Esophagus mucosa (tissue), 1 donor: ENCODE measurements at regions not wholly inside any gene's neighbourhood (a gene's known extent, or its start where the extent isn't known, plus 50 kb on each side); places are given as distances from the start of the nearest gene placed in this dataset.

Experiments
- ATAC-seq: fragments of 200-7000 bp; cut with Tn5 transposase; one replicate; pipeline ENCODE4 v1.9.1; 2020
- donor health status: DM: yes; HTN: yes; CAD: no.

- no peak for ATAC-seq
Observed at GRCh38 chr2:8395718-8396117, 286.1 kb upstream of the ID2 start.

DNA sequence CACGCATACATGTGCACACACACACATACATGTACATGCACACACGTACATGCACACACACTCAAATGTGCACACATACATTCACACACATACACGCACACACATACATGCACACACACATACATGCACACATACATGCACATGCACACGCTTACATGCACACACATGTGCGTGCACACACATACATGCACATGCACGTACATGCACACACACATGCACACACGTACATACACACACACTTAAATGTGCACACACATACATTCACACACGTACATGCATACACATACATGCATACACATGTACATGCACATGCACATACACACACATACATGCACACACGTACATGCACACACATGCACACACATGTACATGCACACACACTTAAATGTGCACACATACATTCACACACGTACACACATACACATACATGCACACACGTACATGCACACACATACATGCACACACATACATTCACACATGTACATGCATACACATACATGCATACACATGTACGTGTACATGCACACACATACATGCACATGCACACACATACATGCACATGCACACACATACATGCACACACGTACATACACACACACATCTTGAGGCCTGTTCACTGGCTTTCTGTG lies 283.7 kb upstream of the ID2 start:
- ATAC-seq, result no peak

DNA sequence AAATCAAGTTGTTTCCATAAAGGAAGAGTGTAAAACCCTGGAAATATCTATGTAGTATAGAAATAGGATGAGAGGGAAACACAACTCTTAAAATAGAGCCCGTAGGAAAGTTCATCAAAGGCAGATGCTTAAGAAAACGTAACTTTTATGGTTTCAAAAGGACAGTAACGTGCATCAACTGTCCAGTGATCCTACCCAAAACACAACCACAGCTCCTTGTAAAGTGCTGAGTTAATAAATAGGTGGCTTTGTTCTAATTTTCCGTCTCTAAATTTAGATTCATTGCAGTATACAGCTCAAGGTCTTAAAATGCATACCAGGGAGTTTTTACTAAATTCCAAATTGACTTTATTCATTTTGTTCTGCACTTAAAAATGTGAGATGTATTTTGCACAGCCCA lies 282.1 kb upstream of the ID2 start:
- ATAC-seq, result no peak

GRCh38 chr2:8400196-8400595 lies 281.7 kb upstream of the ID2 start:
- ATAC-seq, result no peak

DNA sequence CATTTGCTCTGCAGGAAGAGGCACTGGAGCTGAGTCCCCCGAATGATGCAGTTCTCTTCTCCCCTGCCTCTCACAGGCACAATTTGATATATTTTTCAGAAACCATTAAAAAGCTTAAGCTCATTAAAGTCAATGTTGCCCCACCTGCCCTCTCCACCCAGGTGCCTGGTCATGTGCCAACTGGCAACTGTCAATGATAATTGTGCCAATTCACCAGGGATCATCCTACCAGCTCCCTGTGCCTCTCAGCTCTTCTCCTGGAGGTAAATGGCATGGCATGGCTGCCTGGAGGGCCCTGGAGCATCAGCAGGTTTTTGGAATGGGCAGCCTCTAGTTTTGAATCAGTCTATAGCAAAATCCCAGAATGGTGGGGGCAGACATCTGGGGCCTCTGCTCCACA lies 279.6 kb upstream of the ID2 start:
- ATAC-seq, result no peak

DNA sequence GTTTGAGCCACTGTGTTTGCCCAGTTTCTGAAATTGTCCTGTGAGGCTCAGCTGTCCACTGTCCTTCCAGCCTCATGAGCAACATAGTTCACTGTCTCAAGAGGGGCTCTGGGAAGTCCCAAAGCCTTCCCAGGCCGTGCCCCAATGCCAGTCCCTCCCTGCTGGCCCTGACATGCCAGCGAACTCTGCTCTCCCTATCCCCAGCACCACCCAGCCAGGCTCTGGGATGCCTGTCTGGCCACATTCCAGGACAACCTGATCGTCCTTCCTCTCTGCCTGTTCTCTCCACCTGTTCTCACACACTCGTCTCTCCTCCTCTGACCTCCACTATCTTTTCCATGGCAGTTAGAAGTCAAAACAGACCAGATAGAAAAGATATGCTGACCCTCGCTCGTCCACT lies 278.0 kb upstream of the ID2 start:
- ATAC-seq, result no peak

DNA sequence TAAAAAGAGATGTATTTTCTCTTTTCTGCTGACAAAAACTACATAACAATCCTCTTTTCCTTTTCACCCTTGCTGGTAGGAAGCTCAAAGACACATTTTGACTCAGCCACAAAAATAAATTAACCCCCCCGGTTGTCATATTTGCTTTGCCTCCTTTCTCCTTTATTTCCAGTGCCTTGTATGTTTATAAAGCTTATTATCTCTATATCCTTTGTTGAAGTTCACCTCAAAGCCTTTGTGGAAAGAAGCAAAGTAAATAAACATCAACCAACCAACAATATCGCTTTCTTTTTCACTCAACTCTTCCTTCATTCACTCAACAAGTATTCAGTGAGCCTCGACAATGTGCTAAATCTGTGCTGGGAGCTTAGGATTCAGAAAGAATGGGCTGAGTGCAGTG lies 276.5 kb upstream of the ID2 start:
- ATAC-seq, result no peak

GRCh38 chr2:8406271-8406670 lies 275.6 kb upstream of the ID2 start:
- no peak for ATAC-seq

DNA sequence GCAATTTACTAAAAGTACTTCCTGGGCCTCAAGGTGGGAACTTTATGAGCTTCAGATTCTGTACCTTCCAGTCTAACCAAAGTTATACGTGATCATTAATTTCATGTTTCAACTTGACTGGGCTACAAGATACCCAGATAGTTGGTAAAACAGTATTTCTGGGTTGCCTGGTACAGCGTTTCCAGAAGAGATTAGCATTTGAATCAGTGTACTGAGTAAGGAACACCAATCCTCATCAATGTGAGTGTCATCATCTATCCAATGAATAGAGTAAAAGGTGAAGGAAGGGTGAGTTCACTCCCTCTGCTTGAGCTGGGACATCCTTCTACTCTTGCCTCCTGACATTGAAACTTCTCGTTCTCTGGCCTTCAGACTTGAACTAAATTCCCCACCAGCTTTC lies 274.5 kb upstream of the ID2 start:
- ATAC-seq, result no peak

- no peak for ATAC-seq
Observed at GRCh38 chr2:8408560-8409460, 273.0 kb upstream of the ID2 start.

DNA sequence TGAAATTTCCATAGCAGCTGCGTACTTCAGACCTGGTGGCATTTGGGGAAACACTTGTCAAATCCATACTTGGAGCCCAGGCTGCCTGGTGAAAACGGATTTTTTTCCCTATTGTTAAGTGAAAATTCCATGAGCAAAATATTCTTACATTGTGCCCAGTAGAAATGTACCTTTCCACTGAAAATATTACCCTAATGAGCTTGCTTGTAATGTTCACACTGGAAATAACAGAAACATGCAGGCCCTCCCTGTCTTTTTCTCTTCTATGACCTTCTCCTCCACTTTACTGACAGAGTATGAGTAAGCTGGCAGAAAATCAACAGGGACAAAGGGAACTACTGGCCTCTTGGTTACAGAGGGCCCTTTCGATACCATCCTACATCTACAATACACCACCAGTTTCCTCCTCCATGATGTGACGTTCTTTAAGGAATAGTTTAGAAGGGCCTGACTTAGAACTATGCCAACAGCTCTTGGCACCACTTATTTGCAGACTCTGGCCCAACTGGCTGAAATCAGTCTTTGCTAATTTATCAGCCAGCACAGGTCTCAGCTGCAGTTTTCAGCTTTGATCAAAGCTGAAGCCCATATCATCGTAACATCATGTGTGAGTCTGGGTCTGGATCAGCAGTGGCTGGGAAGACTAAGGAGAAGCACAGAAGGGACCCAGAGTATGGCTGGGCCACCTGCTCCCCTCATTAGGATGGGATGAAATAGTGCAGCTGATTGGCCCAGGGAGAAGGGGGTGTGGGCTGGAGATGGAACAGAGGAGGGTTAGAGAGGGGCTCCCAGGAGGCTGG lies 272.2 kb upstream of the ID2 start:
- ATAC-seq, result no peak

DNA sequence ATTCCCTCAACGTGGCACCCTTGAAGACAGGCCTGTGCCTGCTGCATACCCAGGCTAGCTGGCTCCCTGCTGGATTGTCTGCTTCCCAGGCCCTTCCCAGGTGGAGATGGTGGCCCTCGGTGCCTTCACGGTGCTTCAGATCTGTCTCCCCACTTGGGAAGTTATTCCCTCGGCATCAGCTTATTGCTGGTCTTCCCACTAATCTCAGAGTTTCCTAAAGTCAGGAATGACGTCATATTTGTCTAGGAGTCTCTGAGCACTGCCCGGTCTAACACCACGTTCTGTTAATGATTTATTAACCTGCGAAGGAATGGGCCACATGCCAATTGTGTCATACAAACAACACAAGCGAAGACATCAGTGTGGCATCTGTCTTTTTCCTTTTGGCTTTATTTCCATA lies 269.8 kb upstream of the ID2 start:
- ATAC-seq, result peak; percentile 10

- no peak for ATAC-seq
Observed at GRCh38 chr2:8412586-8412985, 269.3 kb upstream of the ID2 start.

DNA sequence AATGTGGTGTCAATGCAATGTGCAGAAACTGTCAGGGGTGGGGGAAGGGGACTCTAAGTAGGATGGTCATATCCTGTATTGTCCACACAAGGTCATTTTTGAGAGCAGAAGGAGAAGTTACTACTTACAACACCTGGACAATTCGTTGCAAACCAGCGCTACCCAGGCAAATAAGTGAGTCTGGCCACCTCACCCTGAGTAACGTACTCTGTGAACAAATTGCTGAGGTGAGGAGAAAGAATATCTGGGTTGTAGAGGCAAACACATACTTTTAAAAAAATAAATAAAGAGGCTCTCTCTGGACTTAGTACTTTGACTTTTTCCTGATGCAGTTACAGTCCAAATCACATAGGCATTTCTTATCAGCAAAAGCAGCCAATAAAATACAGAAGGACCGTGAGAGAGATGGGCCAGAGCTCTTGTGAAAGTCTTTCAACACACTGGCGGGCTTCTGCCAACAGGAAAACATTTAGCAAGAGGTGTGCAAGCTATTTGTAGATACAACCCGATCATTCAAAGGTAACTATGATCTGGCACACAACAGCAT lies 268.2 kb upstream of the ID2 start:
- no peak for ATAC-seq

DNA sequence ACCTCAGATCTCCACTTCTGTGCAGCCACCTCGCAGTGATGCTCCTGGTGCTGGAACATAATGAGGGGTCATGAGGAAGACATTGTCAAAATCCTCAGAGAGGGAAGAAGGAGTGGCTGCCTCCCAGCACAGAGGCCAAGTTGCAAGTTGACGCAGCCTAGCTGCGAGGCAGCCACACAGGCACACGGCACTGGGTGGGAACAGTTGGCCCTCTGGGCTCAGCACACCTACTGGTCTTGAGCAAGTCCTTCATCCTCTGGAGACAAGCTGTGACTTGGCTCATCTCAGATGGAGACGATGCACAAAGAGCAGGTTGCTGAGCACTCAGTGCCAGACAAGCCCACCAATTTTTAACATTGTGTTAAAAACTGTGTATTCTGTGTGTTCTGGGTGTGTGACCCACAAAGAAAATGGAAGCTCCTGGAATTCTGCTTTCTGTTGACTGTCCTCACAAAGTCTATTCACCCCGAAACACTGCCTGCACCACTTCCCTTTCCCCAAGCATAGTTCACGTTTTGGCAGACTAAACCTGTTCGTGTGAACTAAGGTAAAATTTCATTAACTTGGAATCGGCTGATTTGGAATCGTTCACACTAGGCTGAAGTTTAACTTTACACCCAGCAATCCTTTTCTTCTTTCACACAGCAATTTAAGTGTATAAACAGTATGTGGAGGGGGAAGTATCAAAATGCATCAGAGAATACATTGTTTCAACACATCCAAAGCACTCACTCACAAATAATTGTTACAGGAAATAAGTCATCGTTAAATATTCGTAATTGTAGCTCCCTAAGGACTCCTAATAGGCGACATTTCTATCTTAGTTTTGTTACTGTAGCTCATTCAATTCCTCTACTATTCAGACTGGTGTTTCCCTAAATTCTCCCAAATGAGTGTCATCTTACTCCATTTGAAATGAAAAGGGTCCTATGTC lies 266.6 kb upstream of the ID2 start:
- peak; percentile 63 for ATAC-seq

- ATAC-seq, result no peak
Observed at GRCh38 chr2:8416001-8416571, 265.8 kb upstream of the ID2 start.

- no peak for ATAC-seq
Observed at GRCh38 chr2:8416849-8417832, 264.7 kb upstream of the ID2 start.

GRCh38 chr2:8418721-8419120 lies 263.1 kb upstream of the ID2 start:
- ATAC-seq, result no peak

- no peak for ATAC-seq
Observed at GRCh38 chr2:8421658-8422449, 260.0 kb upstream of the ID2 start.

DNA sequence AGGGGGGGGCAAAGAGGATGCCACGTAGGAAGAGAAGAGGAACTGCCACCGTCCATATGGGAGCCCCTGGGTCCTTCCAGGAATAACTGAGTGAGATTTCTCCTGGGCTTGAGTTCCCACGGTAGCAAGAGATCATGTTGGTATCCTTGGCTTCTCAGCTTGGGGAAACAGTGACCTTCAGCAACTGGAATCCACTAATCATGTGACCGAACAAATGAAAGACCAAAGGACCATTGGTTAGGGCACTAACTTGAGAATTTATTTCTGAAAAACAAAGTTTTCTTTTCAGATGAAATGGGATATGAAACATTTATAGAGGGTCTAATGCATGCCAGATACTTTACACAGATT lies 259.4 kb upstream of the ID2 start:
- ATAC-seq, result no peak
